Hematopoietic multipotent progenitor cell treated with erythropoietin and hydrocortisone succinate and interleukin-3 and kit ligand, for 17 days (in vitro differentiated cells): ENCODE measurements at regions not wholly inside any gene's neighbourhood (a gene's known extent, or its start where the extent isn't known, plus 50 kb on each side); places are given as distances from the start of the nearest gene placed in this dataset.
"Not testable (repeated sequence)": the region's sequence is repeated elsewhere in the genome, so short reads cannot be mapped to it uniquely, and the experiment has no call there.

ENCODE experiments used
- DNase-seq: peaks from one replicate; pipeline ENCODE4 v3.0.0-alpha.2; 2015; ENCODE audit warnings: low spot score

DNA sequence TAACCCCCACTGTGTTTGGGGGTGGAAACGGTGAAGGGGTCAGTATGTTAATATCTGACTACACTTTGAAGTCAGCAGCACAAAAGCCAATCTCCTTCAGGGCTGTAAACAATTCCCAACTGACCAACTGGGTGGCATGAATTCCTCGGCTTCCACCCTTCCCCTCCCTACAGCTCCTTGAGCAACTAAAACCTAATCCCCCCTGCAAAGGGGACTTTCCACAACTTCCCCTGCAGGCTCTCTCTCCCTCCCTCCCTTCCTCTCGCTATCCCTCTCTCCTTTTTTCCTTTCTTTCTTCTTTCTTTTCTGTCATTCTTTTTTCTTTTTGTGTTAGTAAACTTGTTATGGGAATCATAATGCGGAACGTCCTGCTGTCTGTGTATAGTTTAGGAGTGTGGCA is 65.1 kb upstream of the PTCH1 start:
- no peak for DNase-seq

DNA sequence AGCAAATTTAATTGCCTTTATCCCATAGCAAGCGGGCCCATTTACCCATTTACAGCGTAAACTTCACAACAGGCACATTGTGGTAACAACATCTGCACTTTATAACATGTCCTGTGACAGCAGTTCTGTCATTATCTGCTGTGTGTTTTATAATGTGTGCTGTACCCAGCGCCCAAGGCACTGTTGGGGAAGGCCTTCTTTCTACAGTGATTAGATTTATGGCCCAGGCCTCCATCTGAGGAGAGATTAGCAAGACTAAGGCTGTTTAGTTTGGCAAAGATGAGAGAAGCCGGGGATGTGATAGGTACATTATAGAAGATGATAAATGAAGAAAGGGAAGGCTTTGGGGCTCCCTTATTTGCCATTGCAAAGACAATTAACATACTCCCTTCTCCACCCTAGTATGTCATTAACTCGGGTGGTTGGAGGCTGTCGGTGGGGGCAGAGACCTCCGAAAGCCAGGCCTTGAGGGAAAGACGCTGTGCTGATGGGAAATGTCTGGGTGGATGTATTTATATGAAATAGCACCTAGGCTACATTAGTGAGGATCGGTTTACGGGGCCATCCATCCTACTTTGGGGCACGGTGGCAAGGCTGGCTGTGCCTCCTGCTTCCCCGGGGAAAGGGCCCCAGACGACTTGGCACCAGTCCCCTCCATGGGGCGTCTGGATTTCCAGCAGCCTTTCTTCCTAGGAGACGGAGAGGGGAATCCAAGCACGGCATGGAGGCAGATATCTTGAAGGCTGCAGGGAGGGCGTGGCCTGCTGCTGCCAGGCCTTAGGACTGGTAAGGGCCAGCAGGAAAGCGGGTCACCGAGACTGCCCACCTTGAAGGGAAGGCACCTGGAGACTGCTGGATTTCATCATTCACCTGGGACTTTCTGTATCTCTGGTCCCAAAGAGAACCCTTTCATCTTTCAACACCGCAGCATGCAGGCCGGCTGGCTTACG is 64.3 kb upstream of the PTCH1 start:
- DNase-seq, result no peak

DNA sequence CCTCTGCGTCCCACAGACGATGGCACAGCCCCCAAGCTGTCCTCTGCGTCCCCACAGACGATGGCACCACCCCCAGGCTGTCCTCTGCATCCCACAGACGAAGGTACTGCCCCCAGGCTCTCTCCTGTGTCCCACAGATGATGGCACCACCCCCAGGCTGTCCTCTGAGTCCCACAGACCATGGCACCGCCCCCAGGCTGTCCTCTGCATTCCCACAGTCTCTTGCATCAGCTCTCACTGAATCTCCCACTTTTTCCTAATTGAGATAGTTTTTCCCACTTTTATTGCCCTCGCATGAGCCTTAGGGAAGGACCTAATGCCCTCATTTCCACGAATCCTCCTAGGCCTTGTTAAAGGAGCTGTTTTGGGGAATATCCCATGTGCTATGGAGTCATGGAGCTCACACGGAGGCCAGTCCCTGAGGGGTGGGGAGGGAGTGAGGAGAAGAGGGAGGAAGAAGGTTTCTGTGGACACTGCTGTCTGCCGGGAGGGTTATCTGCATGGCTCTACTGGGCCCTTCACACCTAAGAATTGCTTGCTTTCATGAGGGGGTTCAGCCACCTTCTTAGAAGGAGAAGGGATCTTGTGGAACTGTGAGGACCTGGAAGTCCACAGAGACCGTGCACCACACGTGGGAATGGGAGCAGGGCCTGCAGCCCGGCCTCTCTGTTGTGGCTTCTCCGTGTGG is 58.2 kb upstream of the PTCH1 start:
- no peak for DNase-seq

DNA sequence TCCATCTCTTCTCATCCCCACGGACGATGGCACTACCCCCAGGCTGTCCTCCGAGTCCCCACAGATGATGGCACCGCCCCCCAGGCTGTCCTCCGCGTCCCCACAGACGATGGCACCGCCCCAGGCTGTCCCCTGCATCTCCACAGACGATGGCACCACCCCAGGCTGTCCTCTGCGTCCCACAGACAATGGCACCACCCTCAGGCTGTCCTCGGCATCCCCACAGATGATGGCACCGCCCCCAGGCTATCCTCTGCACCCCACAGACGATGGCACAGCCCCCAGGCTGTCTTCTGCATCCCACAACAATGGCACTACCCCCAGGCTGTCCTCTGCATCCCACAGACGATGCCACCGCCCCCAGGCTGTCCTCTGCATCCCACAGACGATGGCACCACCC is 57.4 kb upstream of the PTCH1 start:
- no peak for DNase-seq

DNA sequence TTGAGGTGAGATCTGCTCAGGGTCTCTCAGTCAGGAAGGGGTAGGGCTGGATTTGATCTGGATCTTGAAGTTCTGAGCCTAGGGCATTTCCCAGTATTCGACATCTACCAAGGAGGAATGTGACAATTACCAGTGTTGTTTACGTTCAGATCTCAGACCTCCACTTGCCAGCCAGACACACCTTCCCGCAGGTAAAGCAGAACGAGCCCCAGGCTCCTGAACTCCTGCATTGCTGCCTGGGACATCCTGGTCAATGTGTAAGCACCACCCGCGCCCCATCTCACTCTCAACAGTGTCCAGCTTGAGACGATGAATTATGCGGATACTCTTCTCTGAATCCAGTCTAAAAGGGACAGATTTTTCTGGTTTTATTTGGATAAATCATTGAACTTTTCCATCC is 56.7 kb upstream of the PTCH1 start:
- no peak for DNase-seq

DNA sequence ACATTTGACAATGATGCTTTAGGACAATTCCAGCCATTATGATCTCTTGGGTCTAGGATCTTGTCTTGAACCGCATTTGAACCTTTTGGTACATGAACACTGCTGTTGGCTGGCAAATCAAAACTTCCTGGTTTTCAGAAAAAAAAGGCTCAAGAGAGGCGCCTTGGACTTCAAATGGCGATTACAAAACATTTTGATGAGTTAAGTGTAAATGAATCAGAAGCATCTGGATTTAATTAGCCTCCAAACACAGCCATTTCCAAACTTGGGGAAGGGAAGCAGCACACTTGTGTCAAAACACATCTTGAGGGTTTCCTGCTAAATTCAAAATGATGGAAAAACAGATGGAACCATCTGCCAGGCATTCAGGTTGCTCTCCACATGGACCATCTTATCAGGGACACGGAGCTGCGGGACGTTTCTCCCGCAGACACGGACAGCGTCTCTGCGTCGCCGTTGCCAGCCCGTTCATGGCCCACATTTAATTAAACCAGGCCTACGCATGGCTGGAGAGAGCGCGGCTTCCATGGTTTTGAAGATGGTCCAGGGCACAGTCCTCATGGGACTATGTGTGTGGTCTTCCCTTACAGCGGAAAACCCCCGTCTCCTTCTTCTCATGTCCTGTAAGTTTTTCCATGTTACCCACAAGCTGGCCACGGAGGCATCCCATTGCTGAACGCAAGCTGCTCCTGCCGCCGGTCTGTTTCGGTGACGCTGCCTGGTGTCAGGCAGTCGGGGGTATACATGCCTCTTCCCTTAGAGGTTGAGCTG is 55.8 kb upstream of the PTCH1 start:
- DNase-seq, result no peak

DNA sequence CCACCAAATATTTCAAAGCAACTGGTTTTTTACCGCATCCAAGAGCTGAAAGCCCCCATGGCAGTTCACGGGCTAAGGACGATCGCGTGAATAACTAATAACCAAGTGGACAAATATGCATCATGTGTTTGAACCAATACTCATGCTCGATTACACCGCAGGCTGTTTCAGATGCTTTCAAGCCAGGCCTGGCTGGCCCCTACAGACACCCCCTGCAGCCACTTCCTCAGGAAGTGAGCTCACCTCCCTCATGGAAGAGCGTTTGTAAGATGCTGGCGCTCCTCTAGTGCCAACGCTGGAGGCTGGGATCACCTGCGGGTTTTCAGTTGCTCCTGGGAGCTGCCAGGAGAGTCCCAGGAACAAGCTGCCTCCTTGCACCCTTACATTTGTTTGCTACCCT is 53.9 kb upstream of the PTCH1 start:
- DNase-seq, result no peak

DNA sequence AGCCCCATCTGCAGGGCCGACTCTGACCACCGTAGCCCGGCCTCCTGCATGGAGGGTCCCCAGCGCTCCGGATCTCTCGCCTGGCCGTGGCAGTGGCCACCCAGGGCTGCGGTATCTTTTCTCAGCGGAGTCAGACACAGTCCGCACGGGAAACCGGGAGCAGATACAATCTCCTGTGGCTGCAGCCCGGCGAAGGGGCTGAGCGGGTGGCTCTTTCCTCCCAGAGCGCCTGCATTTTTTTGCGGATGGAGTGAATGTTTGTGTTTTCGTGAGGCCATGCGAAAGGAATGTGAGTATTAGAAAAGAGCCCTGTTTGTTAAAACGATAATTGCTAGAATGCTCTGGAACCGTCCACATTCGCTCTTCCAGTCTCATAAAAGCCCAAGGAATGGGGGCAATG is 53.4 kb upstream of the PTCH1 start:
- no peak for DNase-seq

DNA sequence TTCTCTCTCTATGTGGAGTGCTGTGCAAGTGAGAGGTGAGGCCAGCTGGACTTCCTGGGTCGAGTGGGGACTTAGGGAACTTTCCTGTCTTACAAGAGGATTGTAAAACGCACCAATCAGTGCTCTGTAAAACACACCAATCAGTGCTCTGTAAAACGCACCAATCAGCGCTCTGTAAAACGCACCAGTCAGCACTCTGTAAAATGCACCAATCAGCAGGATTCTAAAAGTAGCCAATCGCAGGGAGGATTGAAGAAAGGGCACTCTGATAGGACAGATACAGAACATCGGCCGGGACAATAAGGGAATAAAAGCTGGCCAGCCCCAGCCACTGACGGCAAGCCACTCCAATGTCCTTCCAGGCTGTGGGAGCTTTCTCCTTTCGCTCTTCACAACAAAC is 52.0 kb upstream of the PTCH1 start:
- not testable (repeated sequence) for DNase-seq
